OCI-LY7 (cell line): ENCODE measurements at regions not wholly inside any gene's neighbourhood (a gene's known extent, or its start where the extent isn't known, plus 50 kb on each side); places are given as distances from the start of the nearest gene placed in this dataset.

Experiments used
- BruUV-seq: library from RNA; stranded (reverse); fragments of 400-500 nt; replicated peaks from 2 replicates; lab custom pipeline; 2021; lab: Mats Ljungman, UMichigan
- CTCF ChIA-PET: fragments of 300-600 bp; sonication (Branson Sonifier 250); formaldehyde crosslinking; loops from one replicate; lab custom pipeline; 2022; ENCODE audit warnings: antibody characterized with exemption; ENCODE audit not compliant: unreplicated experiment; lab: Charles Lee
- POLR2A ChIA-PET: fragments of 300-600 bp; sonication (Branson Sonifier 250); formaldehyde crosslinking; loops from one replicate; lab custom pipeline; 2022; ENCODE audit warnings: antibody characterized with exemption; lab: Charles Lee
- DNase-seq: peaks from one replicate; pipeline ENCODE4 v3.0.0-alpha.2; 2015; ENCODE audit warnings: low spot score
- H2AFZ ChIP-seq: fragments of 200-600 bp; sonication (generic), shearing (Covaris generic); 2 replicates; pipeline ENCODE4 v1.6.1; 2014; ENCODE audit warnings: mild to moderate bottlenecking, antibody characterized with exemption, low read length, moderate library complexity
- H3K27ac ChIP-seq: fragments of 200-600 bp; sonication (generic); 2 replicates; pipeline ENCODE4 v1.5.1; 2014; ENCODE audit warnings: mixed run types, low read depth, mild to moderate bottlenecking, moderate library complexity, low read length, inconsistent platforms; ENCODE audit not compliant: poor library complexity, severe bottlenecking
- H3K36me3 ChIP-seq: fragments of 200-600 bp; sonication (generic); 2 replicates; pipeline ENCODE4 v1.6.1; 2014; ENCODE audit warnings: mild to moderate bottlenecking, antibody characterized with exemption, low read length, moderate library complexity, mixed read lengths; ENCODE audit not compliant: insufficient read depth
- H3K4me1 ChIP-seq: fragments of 200-600 bp; sonication (generic); 2 replicates; pipeline ENCODE4 v1.5.1; 2014; ENCODE audit warnings: mild to moderate bottlenecking, low read length; ENCODE audit not compliant: insufficient read depth, poor library complexity, severe bottlenecking
- H3K4me2 ChIP-seq: fragments of 200-600 bp; sonication (generic); 2 replicates; pipeline ENCODE4 v1.6.1; 2014; ENCODE audit warnings: mild to moderate bottlenecking, low read length
- H3K4me3 ChIP-seq: fragments of 200-600 bp; sonication (generic); 2 replicates; pipeline ENCODE4 v1.5.1; 2014; ENCODE audit warnings: mild to moderate bottlenecking, low read depth, low read length; ENCODE audit not compliant: poor library complexity, severe bottlenecking
- H3K79me2 ChIP-seq: fragments of 200-600 bp; sonication (generic); 2 replicates; pipeline ENCODE4 v1.6.1; 2016; ENCODE audit warnings: low read depth, mild to moderate bottlenecking, low read length, moderate library complexity, mixed read lengths; ENCODE audit not compliant: insufficient read depth
- H3K9me2 ChIP-seq: fragments of 200-600 bp; sonication (generic); 2 replicates; pipeline ENCODE4 v1.6.1; 2016; ENCODE audit warnings: mild to moderate bottlenecking, low read length, mixed read lengths; ENCODE audit not compliant: insufficient read depth
- H3K9me3 ChIP-seq: fragments of 200-600 bp; sonication (generic); 2 replicates; pipeline ENCODE4 v1.6.1; 2014; ENCODE audit warnings: mild to moderate bottlenecking, mixed run types, low read length, mixed read lengths
- H4K20me1 ChIP-seq: fragments of 200-600 bp; sonication (generic); 2 replicates; pipeline ENCODE4 v1.6.1; 2014; ENCODE audit warnings: mild to moderate bottlenecking, antibody characterized with exemption, low read length, moderate library complexity, mixed read lengths; ENCODE audit not compliant: insufficient read depth
- EZH2phosphoT487 ChIP-seq: fragments of 200-600 bp; sonication (generic); IDR thresholded peaks from 2 replicates; pipeline ENCODE4 v1.6.1; 2018; ENCODE audit warnings: low read depth, borderline replicate concordance, mild to moderate bottlenecking, mixed run types, antibody characterized with exemption, low read length, moderate library complexity, mixed read lengths
- intact Hi-C: fragments of 100-400 bp; cut with micrococcal nuclease; formaldehyde crosslinking; loops from one replicate; pipeline ENCODE4 v1.10.0; 2022; ENCODE audit not compliant: unreplicated experiment
- TF ChIP-seq, protein P1 (sequence below): fragments of 200-600 bp; sonication (generic); conservative IDR thresholded peaks from 2 replicates; pipeline ENCODE4 v1.5.1; 2014; ENCODE audit warnings: mild to moderate bottlenecking, antibody characterized with exemption, low read length, moderate library complexity, mixed read lengths

DNA sequence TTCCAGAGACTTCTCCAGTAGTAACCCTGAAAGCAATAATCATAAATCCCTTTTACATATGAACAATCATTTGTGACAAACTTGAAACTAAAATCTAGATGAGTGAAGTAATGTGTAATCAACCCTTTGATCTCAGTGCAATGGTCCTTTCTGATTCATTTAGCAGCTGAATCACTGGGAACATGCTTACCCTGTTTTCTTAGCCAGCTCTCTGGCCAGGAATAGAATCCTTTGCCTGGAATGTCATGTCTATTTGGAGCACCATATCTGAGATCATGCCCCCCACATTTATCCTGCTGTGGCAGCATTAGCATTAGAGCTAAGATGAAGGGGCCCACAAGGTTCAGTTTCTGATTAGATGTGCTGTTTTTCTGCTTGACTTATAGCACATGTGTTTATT lies 309.8 kb downstream of the OXSM start:
- Histone ChIP-seq H3K4me2 (no peak overlapping the region), H3K9me2 (no peaks in the 10 kb centered on the region), H3K4me3 (no peak overlapping the region), H2AFZ (no peak overlapping the region), H3K27ac (no peak overlapping the region), H4K20me1 (no peaks in the 10 kb centered on the region), H3K79me2 (no peaks in the 10 kb centered on the region), H3K36me3 (no peaks in the 10 kb centered on the region), H3K9me3 (no peaks in the 10 kb centered on the region), H3K4me1 (peaks cover 5% of the 10 kb centered on the region)
- CTCF ChIA-PET = no interaction called here
- POLR2A ChIA-PET = interaction anchor here (0.6 to 1.5 kb wide), 4 partner anchors 9 to 117 kb away, joined by 3 to 6 read pairs (median 3); no protein-coding TSS in a partner anchor
- no TSS peak for BruUV-seq
- intact Hi-C loops = no loop called here
- no peak for DNase-seq
- TF ChIP-seq EZH2phosphoT487 = no peak
- TF ChIP-seq, protein P1, sequence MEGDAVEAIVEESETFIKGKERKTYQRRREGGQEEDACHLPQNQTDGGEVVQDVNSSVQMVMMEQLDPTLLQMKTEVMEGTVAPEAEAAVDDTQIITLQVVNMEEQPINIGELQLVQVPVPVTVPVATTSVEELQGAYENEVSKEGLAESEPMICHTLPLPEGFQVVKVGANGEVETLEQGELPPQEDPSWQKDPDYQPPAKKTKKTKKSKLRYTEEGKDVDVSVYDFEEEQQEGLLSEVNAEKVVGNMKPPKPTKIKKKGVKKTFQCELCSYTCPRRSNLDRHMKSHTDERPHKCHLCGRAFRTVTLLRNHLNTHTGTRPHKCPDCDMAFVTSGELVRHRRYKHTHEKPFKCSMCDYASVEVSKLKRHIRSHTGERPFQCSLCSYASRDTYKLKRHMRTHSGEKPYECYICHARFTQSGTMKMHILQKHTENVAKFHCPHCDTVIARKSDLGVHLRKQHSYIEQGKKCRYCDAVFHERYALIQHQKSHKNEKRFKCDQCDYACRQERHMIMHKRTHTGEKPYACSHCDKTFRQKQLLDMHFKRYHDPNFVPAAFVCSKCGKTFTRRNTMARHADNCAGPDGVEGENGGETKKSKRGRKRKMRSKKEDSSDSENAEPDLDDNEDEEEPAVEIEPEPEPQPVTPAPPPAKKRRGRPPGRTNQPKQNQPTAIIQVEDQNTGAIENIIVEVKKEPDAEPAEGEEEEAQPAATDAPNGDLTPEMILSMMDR = no peak

DNA sequence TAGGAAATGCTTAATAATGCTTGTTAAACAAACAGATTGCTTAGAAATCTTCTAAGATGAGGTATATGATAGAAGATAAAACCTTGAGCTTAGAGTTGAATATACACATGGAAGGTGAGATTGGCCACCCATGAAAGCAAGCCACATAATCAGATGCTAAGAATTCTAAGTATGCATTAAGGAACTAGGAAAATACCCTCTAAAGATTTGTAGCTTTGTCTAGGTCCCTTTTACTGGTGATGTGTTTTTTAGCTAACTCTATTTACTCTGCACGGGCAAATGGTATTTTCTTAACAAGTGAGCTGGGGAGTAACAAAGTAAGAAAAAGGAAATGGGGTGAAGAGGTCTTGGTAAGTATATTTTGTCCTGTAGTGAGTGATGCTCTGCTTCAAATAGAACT lies 310.3 kb downstream of the OXSM start:
- Histone ChIP-seq H3K9me2 (no peaks in the 10 kb centered on the region), H4K20me1 (no peaks in the 10 kb centered on the region), H3K79me2 (no peaks in the 10 kb centered on the region), H2AFZ (no peak overlapping the region), H3K4me1 (peaks cover 8% of the 10 kb centered on the region), H3K36me3 (no peaks in the 10 kb centered on the region), H3K27ac (no peak overlapping the region), H3K4me2 (no peak overlapping the region), H3K9me3 (no peaks in the 10 kb centered on the region), H3K4me3 (no peak overlapping the region)
- no TSS peak for BruUV-seq
- ChIA-PET POLR2A (interaction anchor here (0.6 to 1.5 kb wide), 2 partner anchors 9 to 74 kb away, joined by 3 read pairs; no protein-coding TSS in a partner anchor), CTCF (no interaction called here)
- intact Hi-C loops = no loop called here
- no peak for DNase-seq
- TF ChIP-seq, protein P1 = no peak
- TF ChIP-seq EZH2phosphoT487 = no peak

DNA sequence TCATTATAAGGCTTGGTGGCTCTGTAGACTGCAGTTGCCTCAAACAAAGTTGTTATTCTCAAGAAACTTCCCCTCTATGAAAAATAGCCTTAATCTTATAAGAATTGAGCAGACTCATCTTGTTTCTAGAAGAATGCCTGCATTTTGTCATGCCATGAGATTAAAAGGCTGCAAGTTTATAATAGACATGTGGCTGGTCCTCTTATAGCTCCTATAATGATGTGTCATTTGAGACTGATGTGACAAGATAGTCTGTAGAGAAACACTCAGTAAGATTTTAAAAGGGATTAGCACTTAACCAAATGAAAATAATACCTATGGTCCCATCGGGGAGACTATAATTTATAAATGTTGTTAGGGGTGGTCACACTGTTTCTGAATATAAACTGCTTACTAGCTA lies 312.5 kb downstream of the OXSM start:
- H3K4me1 ChIP-seq = peaks cover 21% of the 10 kb centered on the region
- intact Hi-C loops = no loop called here
- no peak overlapping the region for H2AFZ ChIP-seq
- ChIA-PET CTCF (no interaction called here), POLR2A (no interaction called here)
- no peaks in the 10 kb centered on the region for H4K20me1 ChIP-seq
- no peaks in the 10 kb centered on the region for H3K36me3 ChIP-seq
- H3K79me2 ChIP-seq = no peaks in the 10 kb centered on the region
- no TSS peak for BruUV-seq
- no peak overlapping the region for H3K4me3 ChIP-seq
- no peak for DNase-seq
- no peak overlapping the region for H3K4me2 ChIP-seq
- no peaks in the 10 kb centered on the region for H3K9me2 ChIP-seq
- no peak overlapping the region for H3K27ac ChIP-seq
- no peaks in the 10 kb centered on the region for H3K9me3 ChIP-seq
- TF ChIP-seq, protein P1 = no peak
- TF ChIP-seq EZH2phosphoT487 = no peak
